ENCODE measurements at regions not wholly inside any gene's neighbourhood (a gene's known extent, or its start where the extent isn't known, plus 50 kb on each side); places are given as distances from the start of the nearest gene placed in this dataset.

- 88% methylated on average over 2 of the region's 2 CpGs for WGBS
- DNase-seq (ENCODE audit: low spot score) = no peak
- no peaks in the 10 kb centered on the region for H3K9me3 ChIP-seq
- H3K27ac ChIP-seq = no peak overlapping the region
- TF ChIP-seq POLR2A (IDR thresholded peaks at IDR 0.05) (no peak), POLR2AphosphoS5 (IDR thresholded peaks at IDR 0.05) (no peak)
- TF ChIP-seq, protein P1, sequence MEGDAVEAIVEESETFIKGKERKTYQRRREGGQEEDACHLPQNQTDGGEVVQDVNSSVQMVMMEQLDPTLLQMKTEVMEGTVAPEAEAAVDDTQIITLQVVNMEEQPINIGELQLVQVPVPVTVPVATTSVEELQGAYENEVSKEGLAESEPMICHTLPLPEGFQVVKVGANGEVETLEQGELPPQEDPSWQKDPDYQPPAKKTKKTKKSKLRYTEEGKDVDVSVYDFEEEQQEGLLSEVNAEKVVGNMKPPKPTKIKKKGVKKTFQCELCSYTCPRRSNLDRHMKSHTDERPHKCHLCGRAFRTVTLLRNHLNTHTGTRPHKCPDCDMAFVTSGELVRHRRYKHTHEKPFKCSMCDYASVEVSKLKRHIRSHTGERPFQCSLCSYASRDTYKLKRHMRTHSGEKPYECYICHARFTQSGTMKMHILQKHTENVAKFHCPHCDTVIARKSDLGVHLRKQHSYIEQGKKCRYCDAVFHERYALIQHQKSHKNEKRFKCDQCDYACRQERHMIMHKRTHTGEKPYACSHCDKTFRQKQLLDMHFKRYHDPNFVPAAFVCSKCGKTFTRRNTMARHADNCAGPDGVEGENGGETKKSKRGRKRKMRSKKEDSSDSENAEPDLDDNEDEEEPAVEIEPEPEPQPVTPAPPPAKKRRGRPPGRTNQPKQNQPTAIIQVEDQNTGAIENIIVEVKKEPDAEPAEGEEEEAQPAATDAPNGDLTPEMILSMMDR (IDR thresholded peaks at IDR 0.05) = no peak
- H3K4me1 ChIP-seq (replicated peaks) = no peaks in the 10 kb centered on the region
- H3K4me3 ChIP-seq = no peak overlapping the region
- H3K36me3 ChIP-seq = no peaks in the 10 kb centered on the region
- intact Hi-C loops (cut with DNase I) = no loop called here
- no peaks in the 10 kb centered on the region for H3K27me3 ChIP-seq (replicated peaks; ENCODE audit: insufficient read depth)
Observed at GRCh38 chr13:74990992-74991391, 491.0 kb downstream of the TBC1D4 start.

GRCh38 chr13:74987124-74987690 is 494.8 kb downstream of the TBC1D4 start:
- no peak for DNase-seq (ENCODE audit: low spot score)
- no peaks in the 10 kb centered on the region for H3K36me3 ChIP-seq
- H3K4me3 ChIP-seq = no peak overlapping the region
- no peaks in the 10 kb centered on the region for H3K27me3 ChIP-seq (replicated peaks; ENCODE audit: insufficient read depth)
- no peaks in the 10 kb centered on the region for H3K4me1 ChIP-seq (replicated peaks)
- intact Hi-C loops (cut with DNase I) = no loop called here
- H3K9me3 ChIP-seq = no peaks in the 10 kb centered on the region
- TF ChIP-seq, protein P1 (IDR thresholded peaks at IDR 0.05) = no peak
- TF ChIP-seq POLR2A (IDR thresholded peaks at IDR 0.05) (no peak), POLR2AphosphoS5 (IDR thresholded peaks at IDR 0.05) (no peak)
- no peak overlapping the region for H3K27ac ChIP-seq

- Histone ChIP-seq H3K4me1 (replicated peaks) (no peaks in the 10 kb centered on the region), H3K36me3 (no peaks in the 10 kb centered on the region), H3K9me3 (no peaks in the 10 kb centered on the region), H3K4me3 (no peak overlapping the region), H3K27ac (no peak overlapping the region), H3K27me3 (replicated peaks; ENCODE audit: insufficient read depth) (no peaks in the 10 kb centered on the region)
- DNase-seq (ENCODE audit: low spot score) = no peak
- intact Hi-C loops (cut with DNase I) = no loop called here
- 23% methylated on average over 2 of the region's 2 CpGs for WGBS
- TF ChIP-seq POLR2A (IDR thresholded peaks at IDR 0.05) = no peak
- TF ChIP-seq, protein P1 (IDR thresholded peaks at IDR 0.05) = no peak
Observed at GRCh38 chr13:74986609-74987008, 495.4 kb downstream of the TBC1D4 start.

DNA sequence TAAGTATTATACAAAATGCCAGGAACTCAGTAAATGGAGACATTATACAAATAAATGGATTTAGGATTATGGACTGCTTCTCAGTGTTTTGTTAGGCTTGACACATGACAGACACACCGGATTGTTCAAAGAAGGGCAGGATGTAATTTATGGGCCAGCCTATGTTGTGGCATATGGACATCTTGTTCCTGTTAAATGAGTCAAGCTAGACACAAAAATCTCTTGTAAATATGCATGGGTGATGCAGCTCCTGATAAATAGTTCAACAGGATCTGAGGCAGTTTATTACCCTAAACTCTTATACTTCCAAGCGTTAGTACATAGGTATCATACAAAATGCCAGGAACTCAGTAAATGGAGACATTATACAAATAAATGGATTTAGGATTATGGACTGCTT is 502.3 kb downstream of the TBC1D4 start:
- DNase-seq (ENCODE audit: low spot score) = peak; percentile 53
- WGBS = 34% methylated on average over 2 of the region's 2 CpGs
- intact Hi-C loops (cut with DNase I) = no loop called here
- H3K4me1 ChIP-seq (replicated peaks) = no peaks in the 10 kb centered on the region
- no peaks in the 10 kb centered on the region for H3K27me3 ChIP-seq (replicated peaks; ENCODE audit: insufficient read depth)
- H3K9me3 ChIP-seq = no peaks in the 10 kb centered on the region
- TF ChIP-seq, protein P1 (IDR thresholded peaks at IDR 0.05) = no peak
- TF ChIP-seq POLR2A (IDR thresholded peaks at IDR 0.05) (no peak), POLR2AphosphoS5 (IDR thresholded peaks at IDR 0.05) (peak; percentile 73)
- no peaks in the 10 kb centered on the region for H3K36me3 ChIP-seq
- peak overlapping the region in 1 of 2 donors; percentile 56 for H3K27ac ChIP-seq
- H3K4me3 ChIP-seq = no peak overlapping the region

DNA sequence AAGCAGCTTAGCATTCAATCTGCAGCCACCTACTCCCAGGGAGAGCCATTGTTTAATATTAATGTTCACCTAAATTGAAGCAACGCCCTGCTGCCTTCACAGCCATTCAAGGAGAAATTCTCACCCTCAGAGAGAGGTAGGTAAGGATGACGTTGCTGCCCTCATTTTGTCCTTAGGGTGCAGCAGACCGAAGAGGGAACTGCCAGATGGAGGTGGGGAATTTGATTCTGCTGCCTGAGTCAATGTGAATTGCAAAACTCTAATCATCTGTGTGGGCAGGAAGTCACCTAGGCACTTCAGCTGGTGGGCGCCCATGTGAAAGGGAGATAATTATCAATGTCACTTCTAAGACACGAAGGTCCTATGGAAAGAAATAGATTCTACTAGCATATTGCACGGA is 503.4 kb downstream of the TBC1D4 start:
- Histone ChIP-seq H3K4me1 (replicated peaks) (no peaks in the 10 kb centered on the region), H3K4me3 (no peak overlapping the region), H3K27ac (peak overlapping the region in 1 of 2 donors; percentile 42), H3K36me3 (no peaks in the 10 kb centered on the region), H3K27me3 (replicated peaks; ENCODE audit: insufficient read depth) (no peaks in the 10 kb centered on the region), H3K9me3 (no peaks in the 10 kb centered on the region)
- no peak for TF ChIP-seq POLR2AphosphoS5 (IDR thresholded peaks at IDR 0.05)
- no peak for DNase-seq (ENCODE audit: low spot score)
- intact Hi-C loops (cut with DNase I) = no loop called here
- 71% methylated on average over 6 of the region's 6 CpGs for WGBS
